Panc1 (cell line): ENCODE measurements at regions not wholly inside any gene's neighbourhood (a gene's known extent, or its start where the extent isn't known, plus 50 kb on each side); places are given as distances from the start of the nearest gene placed in this dataset.

ENCODE experiments used
- ATAC-seq: fragments of 200-7000 bp; cut with Tn5 transposase; 2 replicates; pipeline ENCODE4 v1.9.1; 2020; ENCODE audit warnings: mild to moderate bottlenecking, moderate library complexity
- BruUV-seq: library from RNA; stranded (reverse); fragments of 400-500 nt; replicated peaks from 2 replicates; lab custom pipeline; 2021; lab: Mats Ljungman, UMichigan
- CTCF ChIA-PET: fragments of 300-600 bp; sonication (Branson Sonifier 250); formaldehyde crosslinking; loops from one replicate; lab custom pipeline; 2022; ENCODE audit warnings: antibody characterized with exemption; lab: Charles Lee
- POLR2A ChIA-PET: fragments of 300-600 bp; sonication (Branson Sonifier 250); formaldehyde crosslinking; loops from one replicate; lab custom pipeline; 2022; ENCODE audit warnings: antibody characterized with exemption; lab: Charles Lee
- DNase-seq: peaks from one replicate; pipeline ENCODE4 v3.0.0-alpha.2; 2010; ENCODE audit warnings: low read depth, low spot score
- H3K27ac ChIP-seq: 2 replicates; pipeline ENCODE4 v1.5.1; 2011; ENCODE audit warnings: mild to moderate bottlenecking, low read length, inconsistent platforms
- H3K27me3 ChIP-seq: fragments of 200-500 bp; sonication (Bioruptor generic); 2 replicates; pipeline ENCODE4 v1.6.0; 2014; ENCODE audit warnings: low read length, inconsistent platforms; ENCODE audit not compliant: control insufficient read depth, insufficient read depth
- H3K36me3 ChIP-seq: fragments of 200-500 bp; sonication (Bioruptor generic); 2 replicates; pipeline ENCODE4 v1.5.1; 2014; ENCODE audit warnings: inconsistent platforms, mild to moderate bottlenecking, low read length, moderate library complexity; ENCODE audit not compliant: control insufficient read depth, insufficient read depth
- H3K4me1 ChIP-seq: 2 replicates; pipeline ENCODE4 v1.5.1; 2011; ENCODE audit warnings: inconsistent platforms, mild to moderate bottlenecking, low read length, moderate library complexity; ENCODE audit not compliant: control insufficient read depth, insufficient read depth
- H3K4me3 ChIP-seq, 2 experiments: 2 replicates each; pipeline ENCODE4 v1.5.1; 2011 to 2012; ENCODE audit warnings: low read depth in 2 of 2, low read length in 2 of 2, mild to moderate bottlenecking in 2 of 2, inconsistent platforms in 1 of 2, moderate library complexity in 1 of 2
- H3K9me3 ChIP-seq: fragments of 200-500 bp; sonication (Bioruptor generic); 2 replicates; pipeline ENCODE4 v1.5.1; 2014; ENCODE audit warnings: low read depth, mild to moderate bottlenecking, inconsistent platforms, low read length, moderate library complexity; ENCODE audit not compliant: control insufficient read depth, insufficient read depth
- CTCF ChIP-seq: fragments of 450-650 bp; IDR thresholded peaks from 2 replicates; pipeline ENCODE4 v1.5.1; 2017; ENCODE audit warnings: mild to moderate bottlenecking
- POLR2AphosphoS5 ChIP-seq: IDR thresholded peaks from 2 replicates; pipeline ENCODE4 v1.6.1; 2012; ENCODE audit warnings: mild to moderate bottlenecking, low read depth, low read length, moderate library complexity
- REST ChIP-seq, 2 experiments: IDR thresholded peaks; 2 replicates each; pipeline ENCODE4 v1.6.1; 2011 to 2012; ENCODE audit warnings: low read depth in 2 of 2, control low read depth in 1 of 2, low read length in 1 of 2, mild to moderate bottlenecking in 1 of 2, moderate library complexity in 1 of 2; ENCODE audit not compliant: insufficient read depth in 1 of 2
- SIN3A ChIP-seq: IDR thresholded peaks from 2 replicates; pipeline ENCODE4 v1.6.1; 2012; ENCODE audit warnings: low read depth, mild to moderate bottlenecking, low read length, moderate library complexity, borderline replicate concordance; ENCODE audit not compliant: insufficient read depth
- TCF7L2 ChIP-seq: IDR thresholded peaks from 2 replicates; pipeline ENCODE4 v1.6.1; 2011; ENCODE audit warnings: mild to moderate bottlenecking, low read depth, low read length, inconsistent platforms
- in situ Hi-C: cut with HindIII; loops from 2 replicates; pipeline ENCODE4 v1.10.0; 2016; ENCODE audit warnings: low sequenced_read_pairs, low pct_unique_long_range_greater_than_20kb
- intact Hi-C: fragments of 100-400 bp; cut with micrococcal nuclease; formaldehyde crosslinking; loops from one replicate; pipeline ENCODE4 v1.10.0; 2022; ENCODE audit not compliant: unreplicated experiment

GRCh38 chr22:44369916-44370801 lies 57.4 kb upstream of the SHISAL1 start:
- in situ Hi-C loops (no loop called here), intact Hi-C loops (no loop called here)
- DNase-seq, result no peak
- Histone ChIP-seq H3K27me3 (no peaks in the 10 kb centered on the region), H3K36me3 (no peaks in the 10 kb centered on the region), H3K27ac (no peak overlapping the region), H3K4me3 (no peak overlapping the region), H3K9me3 (no peaks in the 10 kb centered on the region), H3K4me1 (no peaks in the 10 kb centered on the region)
- CTCF ChIA-PET, result interaction anchor here (0.7 kb wide), 1 partner anchor 173 kb away, joined by 3 read pairs; no protein-coding TSS in a partner anchor
- ATAC-seq, result no peak
- BruUV-seq, result no TSS peak
- POLR2A ChIA-PET, result no interaction called here
- TF ChIP-seq CTCF, result no peak
- no peak for TF ChIP-seq POLR2AphosphoS5
- TF ChIP-seq SIN3A, result no peak
- no peak for TF ChIP-seq REST (IDR thresholded peaks at IDR 0.05; ENCODE audit: insufficient read depth in 1 of 2, low read depth in 2 of 2, low read length in 1 of 2)
- no peak for TF ChIP-seq TCF7L2

- H3K9me3 ChIP-seq, result no peaks in the 10 kb centered on the region
- POLR2A ChIA-PET, result no interaction called here
- no peak overlapping the region for H3K27ac ChIP-seq
- intact Hi-C loops, result no loop called here
- BruUV-seq, result no TSS peak
- H3K36me3 ChIP-seq, result no peaks in the 10 kb centered on the region
- DNase-seq (no peak), ATAC-seq (no peak)
- no peaks in the 10 kb centered on the region for H3K27me3 ChIP-seq
- in situ Hi-C loops, result no loop called here
- CTCF ChIA-PET, result interaction anchor here (0.7 kb wide), 1 partner anchor 173 kb away, joined by 3 read pairs; no protein-coding TSS in a partner anchor
- no peaks in the 10 kb centered on the region; the same call in 1 of the 2 replicates for H3K4me1 ChIP-seq
- TF ChIP-seq SIN3A (no peak), REST (IDR thresholded peaks at IDR 0.05; ENCODE audit: insufficient read depth in 1 of 2, low read depth in 2 of 2, low read length in 1 of 2) (no peak), POLR2AphosphoS5 (no peak), CTCF (no peak), TCF7L2 (no peak)
- no peak overlapping the region for H3K4me3 ChIP-seq
Measured at GRCh38 chr22:44369293-44369661, 56.5 kb upstream of the SHISAL1 start.
